HG03095 (cell line): ENCODE measurements at regions not wholly inside any gene's neighbourhood (a gene's known extent, or its start where the extent isn't known, plus 50 kb on each side); places are given as distances from the start of the nearest gene placed in this dataset.

Experiments used
- ATAC-seq: cut with Tn5 transposase; IDR thresholded peaks from one replicate; pipeline ENCODE4 v1.9.1; 2021; ENCODE audit warnings: moderate library complexity; ENCODE audit not compliant: unreplicated experiment

DNA sequence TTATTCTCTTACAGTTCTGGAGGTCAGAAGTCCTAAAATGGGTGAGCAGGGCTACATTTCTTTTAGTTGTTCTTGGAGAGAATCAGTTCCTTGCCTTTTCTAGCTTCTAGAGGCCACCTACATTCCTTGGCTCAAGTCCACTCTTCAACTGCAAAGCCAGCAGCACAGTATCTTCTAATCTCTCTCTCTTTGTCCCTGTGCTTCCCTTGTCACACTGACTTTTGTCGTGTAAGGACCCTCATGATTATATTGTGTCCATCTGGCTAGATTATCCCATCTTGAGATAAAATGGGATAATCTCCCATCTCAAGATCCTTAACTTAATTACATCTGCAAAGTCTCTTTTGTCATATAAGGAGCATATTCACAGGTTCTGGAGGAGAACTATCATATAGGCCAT lies 359.0 kb downstream of the ADRA2A start:
- no peak for ATAC-seq

DNA sequence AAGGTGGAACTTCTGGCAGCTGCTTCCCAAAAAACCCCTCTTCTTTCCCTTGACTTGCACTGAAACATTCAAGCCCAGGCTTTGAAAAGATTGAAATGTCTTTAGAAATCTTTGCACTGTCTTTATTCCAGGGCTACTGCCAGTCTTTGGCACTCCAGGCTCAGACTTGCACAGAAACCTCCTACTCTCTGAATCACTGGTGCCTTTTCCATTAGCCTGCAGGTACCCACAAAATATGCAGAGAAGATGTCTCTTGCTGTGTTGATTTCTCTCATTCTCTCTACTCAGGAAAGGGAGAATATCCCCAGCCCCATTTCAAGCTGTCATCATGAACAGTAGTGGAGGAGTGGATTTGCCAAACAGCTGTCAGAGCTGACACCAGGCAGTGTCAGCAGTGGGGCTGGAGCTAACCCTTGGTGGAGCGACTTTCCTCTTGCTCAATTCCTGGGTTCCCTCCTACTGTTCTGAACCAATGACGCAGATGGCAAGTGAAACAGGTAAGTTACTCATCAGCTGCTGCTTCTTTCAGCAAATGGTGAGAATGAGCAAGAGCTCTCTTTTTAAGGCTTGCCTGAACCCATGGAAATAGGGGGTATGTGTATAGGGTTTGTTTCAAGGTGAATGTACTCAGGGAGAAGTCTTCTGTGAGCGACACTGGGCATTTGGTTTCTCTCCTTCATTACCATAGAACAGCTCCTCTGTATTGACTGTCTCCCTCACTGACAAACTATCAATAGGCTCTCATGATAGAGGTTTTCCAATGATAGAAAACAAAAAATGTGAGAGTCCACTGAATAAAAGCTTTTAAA lies 362.4 kb downstream of the ADRA2A start:
- no peak for ATAC-seq

DNA sequence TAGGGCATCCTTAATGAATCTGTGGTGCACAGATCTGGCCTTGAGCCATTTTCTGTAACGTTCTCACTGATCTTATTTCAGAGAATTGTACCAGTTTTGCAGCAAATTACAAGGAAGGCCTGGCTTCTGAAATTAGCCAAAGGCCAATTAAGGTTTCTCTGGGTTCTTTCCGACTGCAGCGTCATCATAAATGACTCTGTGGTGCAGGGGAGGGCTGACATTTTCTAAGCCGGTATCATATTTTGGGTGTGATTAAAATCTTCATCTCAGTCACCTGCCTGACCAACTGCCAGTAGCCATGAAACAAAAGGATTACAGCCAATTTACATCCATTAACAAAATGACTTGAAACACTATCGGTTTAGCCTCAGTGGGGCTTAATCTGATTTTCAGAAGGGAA lies 363.7 kb downstream of the ADRA2A start:
- ATAC-seq: no peak

DNA sequence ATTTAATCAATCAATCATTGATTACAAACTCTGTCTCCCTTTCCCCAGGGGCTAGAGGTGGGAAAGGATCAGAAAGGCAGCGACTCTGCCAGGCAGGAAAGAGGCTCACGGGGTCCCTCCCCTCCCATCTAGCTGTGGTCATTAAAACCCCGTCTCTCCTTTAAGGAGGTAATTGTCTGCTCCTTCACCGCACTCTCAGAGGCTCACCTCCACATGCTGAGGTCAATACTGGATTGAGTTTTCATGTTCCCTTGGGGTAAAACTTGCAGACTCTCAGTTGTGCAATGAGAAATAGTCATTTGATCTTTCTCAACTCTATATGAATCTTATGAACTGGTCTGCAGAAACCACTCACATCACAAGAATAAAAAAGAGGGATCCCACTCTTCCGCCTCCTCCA lies 368.8 kb downstream of the ADRA2A start:
- ATAC-seq: no peak

DNA sequence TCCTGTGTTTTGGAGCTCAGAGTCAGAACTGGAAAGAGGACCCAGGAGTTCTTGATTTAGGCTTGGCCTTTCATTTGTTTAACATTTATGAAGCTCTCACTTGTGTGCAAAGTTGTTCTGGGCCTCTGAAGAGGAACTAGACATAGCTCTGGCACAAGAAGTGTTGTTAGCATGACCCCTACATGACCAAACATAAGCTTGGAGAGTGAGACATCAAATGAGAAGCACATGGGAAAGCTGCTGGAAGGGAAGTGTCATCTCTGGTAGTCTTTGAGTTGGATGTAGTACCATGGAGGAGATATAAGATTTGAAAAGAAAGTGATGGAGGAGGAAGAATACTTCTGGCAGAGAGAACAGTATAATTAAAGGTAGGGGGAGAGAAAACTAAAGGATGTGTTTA lies 370.1 kb downstream of the ADRA2A start:
- ATAC-seq: no peak

DNA sequence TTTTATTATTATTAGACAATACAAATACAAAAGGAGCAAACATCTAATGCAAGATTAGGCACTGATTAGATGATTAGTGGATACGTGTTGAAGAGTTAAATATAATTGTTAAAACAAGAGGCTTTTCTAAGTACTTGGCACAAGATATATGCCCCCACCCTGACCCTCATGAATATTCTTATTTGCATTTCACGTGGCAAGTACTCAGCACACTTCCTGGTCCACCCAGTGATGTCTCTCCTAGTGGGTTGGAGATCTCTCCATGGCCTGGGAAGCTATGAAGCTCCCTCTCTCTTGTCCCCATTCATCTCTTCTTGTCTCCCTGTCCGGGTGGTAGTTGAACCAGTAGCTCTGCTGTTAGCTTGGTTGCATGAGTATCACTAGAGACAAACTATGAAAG lies 375.3 kb downstream of the ADRA2A start:
- no peak for ATAC-seq

DNA sequence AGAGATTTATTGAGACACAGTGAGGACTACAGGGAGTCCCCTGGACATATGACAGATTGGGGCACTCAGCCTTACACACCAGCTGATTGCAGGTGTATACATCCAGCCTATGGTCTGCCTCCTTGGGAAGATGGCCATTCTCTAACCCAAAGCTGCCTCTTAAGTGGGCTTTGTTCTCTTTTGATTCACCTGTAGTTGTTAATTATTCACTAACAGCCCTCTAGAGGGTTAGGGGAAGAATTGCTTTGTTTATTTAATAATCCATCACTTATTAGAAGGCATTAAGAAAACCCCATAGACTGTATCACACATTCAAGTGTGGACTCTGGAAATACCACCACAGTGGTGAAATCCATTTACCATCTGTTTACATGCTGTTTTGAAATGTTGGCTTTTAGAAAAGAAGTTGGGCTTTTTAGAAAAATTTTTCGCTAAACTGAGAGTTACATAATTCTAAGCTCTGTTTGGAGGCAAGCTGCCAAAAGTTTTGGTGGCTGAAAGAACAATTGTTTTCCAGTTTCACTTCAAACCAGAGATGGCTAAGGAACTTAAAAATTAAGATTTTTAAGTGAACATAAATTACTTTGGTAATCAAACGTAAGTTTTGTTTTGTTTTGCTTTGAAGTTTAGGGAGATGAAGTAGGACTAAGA lies 379.1 kb downstream of the ADRA2A start:
- no peak for ATAC-seq

DNA sequence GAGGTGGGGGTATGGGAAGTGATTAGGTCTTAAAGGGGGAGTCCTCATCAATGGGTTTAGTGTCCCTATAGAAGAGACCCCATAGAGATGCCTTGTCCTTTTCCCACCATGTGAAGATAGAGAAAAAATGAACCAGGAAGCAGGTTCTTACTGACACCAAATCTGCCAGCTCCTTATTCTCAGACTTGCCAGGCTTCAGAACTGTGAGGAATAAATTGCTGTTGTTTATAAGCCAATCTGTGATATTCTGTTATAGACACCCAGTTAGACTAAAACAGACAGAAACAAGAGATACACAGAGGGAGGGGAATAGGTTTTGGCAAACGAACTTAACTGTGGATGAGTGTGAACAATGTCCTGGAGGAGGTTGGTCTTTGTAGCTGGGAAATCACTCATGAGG lies 381.4 kb downstream of the ADRA2A start:
- no peak for ATAC-seq

DNA sequence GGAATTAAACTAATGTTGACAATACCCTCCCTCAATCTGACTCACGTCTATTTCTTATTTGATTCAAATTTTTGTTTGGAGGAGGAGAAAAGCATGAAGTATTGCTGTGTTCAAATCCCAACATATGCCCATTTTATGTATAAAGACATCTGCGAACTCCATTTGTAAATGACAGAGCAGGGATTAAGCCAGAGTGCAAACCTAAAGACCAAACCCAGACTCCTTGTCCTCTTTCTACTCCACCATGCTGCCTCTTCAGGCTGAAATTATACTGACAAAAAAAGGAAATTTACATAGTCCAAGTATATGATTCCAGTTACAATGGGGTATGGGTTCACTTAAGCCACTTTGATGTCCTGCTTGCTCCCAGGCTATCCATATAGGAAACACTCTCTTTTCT lies 383.1 kb downstream of the ADRA2A start:
- ATAC-seq: no peak

DNA sequence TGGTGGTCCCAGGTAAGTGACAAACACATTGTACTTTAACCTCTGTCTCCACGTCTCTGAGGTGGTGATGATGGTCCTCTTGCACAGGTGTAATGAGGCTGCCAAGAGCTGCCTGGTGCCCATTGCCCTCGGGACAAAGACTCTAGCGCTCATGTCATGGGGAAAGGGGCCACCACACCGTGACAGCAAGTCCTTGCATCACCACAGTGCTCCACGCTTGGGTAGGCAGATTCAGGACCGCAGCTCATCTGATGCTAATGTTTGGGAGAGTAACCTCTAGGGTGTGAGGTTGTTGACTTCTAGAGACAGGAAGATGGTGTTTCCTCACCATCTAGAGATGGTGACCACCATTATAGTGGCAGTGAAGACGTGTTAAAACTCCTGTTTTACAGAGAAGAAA lies 395.6 kb downstream of the ADRA2A start:
- ATAC-seq: no peak

DNA sequence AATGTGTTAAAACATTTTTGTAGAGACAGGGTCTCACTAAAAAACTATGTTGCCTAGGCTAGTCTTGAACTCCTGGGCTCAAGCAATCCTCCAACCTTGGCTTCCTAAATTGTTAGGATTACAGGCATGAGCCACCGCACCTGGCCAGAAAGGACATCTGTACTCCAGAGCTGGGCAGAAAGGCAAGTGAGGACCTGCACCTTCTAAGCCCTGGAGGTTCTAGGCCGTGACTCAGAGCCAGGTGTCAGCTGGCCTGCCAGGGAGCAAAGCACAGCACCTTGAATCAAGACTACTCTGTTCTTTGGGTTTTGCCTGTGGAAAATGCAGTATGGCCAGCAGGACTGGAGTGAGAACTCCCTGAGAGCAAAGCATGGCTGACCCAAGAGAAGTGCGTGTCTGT lies 396.5 kb downstream of the ADRA2A start:
- no peak for ATAC-seq

DNA sequence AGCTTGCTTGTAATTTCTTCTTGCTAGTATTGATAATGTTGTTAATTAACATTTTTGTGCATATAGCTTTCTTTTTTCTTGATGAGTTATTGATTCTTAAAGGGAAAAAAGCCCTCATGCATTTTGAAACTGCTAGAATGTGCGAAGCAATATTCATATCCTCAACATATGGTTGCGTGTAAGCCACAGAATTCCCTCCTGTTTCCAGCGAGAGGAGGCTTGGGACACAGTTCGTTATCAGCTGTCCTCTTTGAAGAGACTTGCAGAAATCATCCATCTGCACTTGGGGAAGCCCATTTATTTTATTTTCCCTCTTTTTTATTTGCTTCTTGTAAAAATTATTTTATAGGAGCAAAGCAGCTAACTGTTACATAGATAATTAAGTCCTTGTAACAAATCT lies 398.0 kb downstream of the ADRA2A start:
- ATAC-seq: no peak

DNA sequence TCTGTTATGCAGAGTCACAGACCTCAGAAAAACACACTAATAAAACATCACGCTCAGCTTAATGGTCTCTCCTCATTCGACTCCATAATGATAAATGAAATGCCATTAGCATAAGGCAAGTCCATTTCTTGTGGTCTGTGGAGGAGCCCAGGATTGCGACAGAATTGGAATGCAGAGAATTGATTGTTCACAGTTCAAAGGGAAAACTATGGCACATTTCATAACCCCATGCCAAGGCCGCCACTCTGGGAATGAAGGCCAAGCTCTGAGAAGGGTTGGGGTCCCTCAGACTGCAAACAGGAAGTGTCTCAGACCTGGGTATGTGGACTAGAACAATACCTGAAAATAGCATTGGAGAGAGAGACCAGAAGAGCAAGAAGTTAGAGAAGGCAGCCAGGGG lies 398.9 kb downstream of the ADRA2A start:
- ATAC-seq: no peak

DNA sequence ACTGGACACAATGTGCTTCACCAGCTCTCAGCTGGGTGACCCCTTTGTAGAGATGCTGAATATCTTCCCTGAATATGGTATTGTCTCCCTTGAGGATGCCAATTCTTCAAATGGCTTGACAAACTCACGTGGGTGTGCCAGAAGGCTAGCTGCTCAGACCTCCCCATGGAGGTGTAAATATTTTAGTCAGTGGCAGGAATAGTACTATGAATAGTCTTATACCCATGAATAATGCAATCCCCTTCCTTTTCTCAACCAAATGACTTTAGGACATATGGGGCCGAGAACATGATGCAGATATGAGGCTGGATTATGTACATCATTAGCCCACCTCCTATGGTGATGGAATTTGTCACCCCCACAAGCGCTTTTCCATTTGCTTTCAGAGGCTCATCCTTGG lies 401.8 kb downstream of the ADRA2A start:
- no peak for ATAC-seq

DNA sequence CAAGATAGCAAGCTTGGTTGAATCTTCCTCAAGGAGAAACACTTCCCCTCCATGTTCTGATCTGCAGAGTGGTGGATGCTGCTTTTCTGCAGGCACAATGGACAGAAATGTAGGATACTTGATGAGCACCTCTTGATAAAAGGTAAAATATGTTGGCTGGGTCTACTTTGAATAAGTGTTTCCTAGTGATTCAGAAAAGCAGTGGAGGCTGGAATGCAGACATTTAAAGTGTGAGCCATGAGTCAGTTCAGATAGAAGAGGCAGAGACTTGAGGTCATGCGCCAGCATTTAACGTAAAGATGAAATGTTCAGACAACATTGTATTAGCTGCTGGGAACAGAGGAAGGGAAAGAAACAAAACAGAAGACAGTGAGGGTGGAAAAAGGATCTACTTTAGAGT lies 403.1 kb downstream of the ADRA2A start:
- no peak for ATAC-seq

DNA sequence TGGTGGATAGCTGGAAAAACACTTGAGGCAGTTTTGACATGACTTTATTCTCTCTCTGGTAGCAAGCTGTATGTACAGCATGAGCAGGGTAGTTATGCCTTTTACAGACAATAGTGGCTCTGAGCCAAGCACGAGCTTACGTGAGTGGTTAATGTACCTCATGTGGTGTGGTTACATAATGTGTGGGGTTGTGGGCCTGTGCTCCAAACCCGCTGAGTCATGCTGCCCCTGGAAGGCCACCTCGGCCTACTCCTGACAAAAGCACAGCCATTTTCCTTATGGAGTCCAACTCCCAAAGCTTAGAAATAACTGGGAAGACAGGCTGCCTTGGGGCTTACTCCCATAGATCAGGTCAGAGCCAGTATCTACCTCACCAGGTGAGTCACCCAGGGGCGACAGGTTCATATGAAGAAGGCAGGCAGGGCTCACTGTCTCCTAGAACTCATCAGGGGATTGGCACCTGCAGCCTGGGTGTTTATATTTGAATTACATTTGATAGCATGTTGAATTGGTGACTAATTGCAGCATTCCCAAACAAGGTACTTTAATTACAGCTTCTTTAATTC lies 404.5 kb downstream of the ADRA2A start:
- ATAC-seq: no peak

DNA sequence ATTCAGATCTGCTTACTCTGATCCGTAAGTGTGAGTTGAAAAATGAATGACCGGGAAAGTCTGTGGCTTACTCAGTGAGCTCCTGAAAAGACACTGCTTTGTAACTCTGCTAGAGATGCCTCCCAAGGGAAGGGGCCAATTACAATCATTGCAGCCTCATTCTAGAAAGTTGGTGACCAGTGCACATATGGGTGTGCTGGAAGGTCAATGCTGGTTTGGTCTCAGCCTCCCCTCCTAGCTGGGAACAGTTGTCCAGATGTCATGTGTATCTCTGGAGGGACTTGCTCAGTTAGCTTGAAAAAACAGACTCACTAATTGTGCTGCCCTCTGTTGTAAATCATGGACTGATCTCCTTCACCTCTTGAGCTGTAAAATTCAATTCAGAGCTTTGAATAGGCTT lies 405.0 kb downstream of the ADRA2A start:
- no peak for ATAC-seq

DNA sequence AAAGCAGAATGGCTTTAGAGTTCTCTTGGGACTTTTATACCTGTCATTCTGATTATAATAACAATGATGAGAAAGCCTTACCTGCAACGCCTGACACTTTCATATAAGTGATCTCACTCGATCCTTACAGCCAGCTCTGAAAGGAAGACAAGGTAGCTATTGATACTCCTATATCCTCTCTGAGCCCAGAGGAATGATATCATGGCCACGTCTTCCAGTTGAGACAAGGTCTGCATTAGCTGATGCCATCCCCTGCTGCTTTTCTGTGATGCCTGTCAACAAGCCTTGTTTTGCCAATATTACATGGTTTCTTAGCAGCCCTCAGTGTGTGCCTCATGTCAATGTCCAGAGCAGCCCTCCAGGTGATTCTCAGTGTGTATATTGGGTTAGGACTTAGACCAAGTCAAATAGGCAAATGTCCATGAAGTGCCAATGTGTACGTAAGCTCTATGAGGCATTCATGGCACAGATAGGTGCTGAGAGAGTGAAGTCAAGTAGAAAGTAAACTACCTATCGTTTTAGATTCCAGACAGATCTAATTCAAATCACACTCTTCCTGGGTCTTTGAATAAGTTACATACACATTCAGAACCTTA lies 405.9 kb downstream of the ADRA2A start:
- ATAC-seq: no peak

DNA sequence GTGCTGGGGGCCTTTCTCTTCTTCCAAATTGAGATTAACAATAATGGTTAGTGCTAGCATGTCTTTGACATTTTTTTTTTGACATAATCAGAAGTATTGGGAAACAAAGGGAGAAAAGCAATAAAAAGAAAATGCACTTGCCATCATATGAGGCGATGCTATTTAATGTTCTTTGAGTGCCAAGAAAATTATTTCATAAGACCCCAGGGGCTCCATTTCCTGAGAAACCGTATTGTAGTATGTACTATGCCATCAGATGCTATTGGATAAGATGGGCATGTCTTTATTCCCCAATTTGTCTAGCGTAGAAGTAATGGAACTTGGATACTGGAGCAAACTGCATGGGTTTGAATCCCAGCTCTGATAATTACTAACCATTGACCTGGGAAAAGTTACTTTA lies 408.9 kb downstream of the ADRA2A start:
- no peak for ATAC-seq

DNA sequence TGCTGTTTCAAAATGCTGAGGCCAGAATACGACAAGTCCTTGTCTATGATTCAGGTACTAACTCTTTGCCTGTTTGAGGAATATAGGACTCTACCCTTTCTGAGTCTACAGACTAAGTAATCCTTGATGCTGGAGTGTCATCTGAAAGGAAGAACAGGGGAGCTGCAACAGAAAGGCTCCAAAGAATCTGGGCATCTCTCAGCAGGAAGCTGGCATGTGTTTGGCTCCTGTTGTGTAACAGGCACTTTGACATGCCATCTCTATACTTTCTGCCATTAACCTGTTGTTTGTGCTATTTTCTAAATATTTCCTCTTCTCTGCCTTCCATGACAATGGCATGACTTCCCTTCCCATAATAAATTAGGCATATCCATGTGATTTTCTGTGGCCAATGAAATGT lies 409.5 kb downstream of the ADRA2A start:
- no peak for ATAC-seq

DNA sequence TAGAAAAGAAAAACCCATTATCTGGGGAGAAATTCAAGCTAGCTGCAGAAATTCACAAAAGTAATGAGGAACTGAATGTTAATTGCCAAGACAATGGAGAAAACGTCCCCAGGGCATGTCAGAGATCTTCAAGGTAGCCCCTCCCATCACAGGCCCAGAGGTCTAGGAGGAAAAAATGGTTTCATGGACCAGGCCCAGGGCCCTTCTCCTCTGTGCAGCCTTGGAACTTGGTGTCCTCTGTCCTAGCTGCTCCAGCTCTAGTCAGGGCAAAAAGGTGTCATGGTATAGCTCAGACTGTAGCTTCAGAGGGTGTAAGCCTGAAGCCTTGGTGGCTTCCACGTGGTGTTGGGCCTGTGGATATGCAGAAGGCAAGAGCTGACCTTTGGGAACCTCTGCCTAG lies 411.8 kb downstream of the ADRA2A start:
- no peak for ATAC-seq

DNA sequence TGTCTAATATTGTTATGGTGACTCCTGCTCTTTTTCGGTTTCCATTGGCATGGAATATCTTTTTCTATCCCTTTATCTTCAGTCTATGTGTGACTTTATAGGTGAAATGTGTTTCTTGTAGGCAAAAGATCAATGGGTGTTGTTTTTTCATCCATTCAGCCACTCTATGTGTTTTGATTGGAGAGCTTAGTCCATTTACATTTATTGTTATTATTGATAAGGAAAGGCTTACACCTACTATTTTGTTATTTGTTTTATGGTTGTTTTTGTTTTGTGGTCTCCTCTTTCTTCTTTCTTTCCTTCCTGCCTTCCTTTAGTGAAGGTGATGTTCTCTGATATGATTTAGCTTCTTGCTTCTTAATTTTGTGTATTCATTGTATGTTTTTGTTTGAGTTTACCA lies 414.3 kb downstream of the ADRA2A start:
- ATAC-seq: no peak
